SU-DHL-6 (cell line): ENCODE measurements at regions not wholly inside any gene's neighbourhood (a gene's known extent, or its start where the extent isn't known, plus 50 kb on each side); places are given as distances from the start of the nearest gene placed in this dataset.
"Not testable (repeated sequence)": the region's sequence is repeated elsewhere in the genome, so short reads cannot be mapped to it uniquely, and the experiment has no call there.

Experiments
- H2AFZ ChIP-seq: fragments of 200-600 bp; sonication (generic); 2 replicates; pipeline ENCODE4 v1.6.1; 2014; ENCODE audit warnings: low read depth, mild to moderate bottlenecking, moderate library complexity, mixed read lengths, antibody characterized with exemption, low read length; ENCODE audit not compliant: severe bottlenecking
- H3F3A ChIP-seq: fragments of 200-600 bp; shearing (Covaris generic); 2 replicates; pipeline ENCODE4 v1.6.0; 2016; ENCODE audit warnings: antibody characterized with exemption, mild to moderate bottlenecking; ENCODE audit not compliant: insufficient read depth
- H3K27ac ChIP-seq: fragments of 200-600 bp; sonication (generic); 2 replicates; pipeline ENCODE4 v1.5.1; 2016; ENCODE audit warnings: low read depth, mild to moderate bottlenecking, low read length, moderate library complexity, mixed read lengths
- H3K27me3 ChIP-seq: fragments of 200-600 bp; sonication (generic), shearing (Covaris generic); 2 replicates; pipeline ENCODE4 v1.6.0; 2014; ENCODE audit warnings: mild to moderate bottlenecking, low read length
- H3K36me3 ChIP-seq: fragments of 200-600 bp; sonication (generic); 2 replicates; pipeline ENCODE4 v1.6.1; 2014; ENCODE audit warnings: mild to moderate bottlenecking, low read length, mixed read lengths
- H3K4me2 ChIP-seq: fragments of 300-600, 200-600 bp; shearing (Covaris generic), sonication (generic); 2 replicates; pipeline ENCODE4 v1.6.0; 2014; ENCODE audit warnings: low read length, low read depth, mild to moderate bottlenecking; ENCODE audit not compliant: poor library complexity, severe bottlenecking
- H3K4me3 ChIP-seq: fragments of 200-600 bp; sonication (generic); 2 replicates; pipeline ENCODE4 v1.5.1; 2014; ENCODE audit warnings: antibody characterized with exemption, low read length, mild to moderate bottlenecking, mixed read lengths; ENCODE audit not compliant: insufficient read depth, poor library complexity, severe bottlenecking
- H3K79me2 ChIP-seq: fragments of 200-600 bp; sonication (generic); 2 replicates; pipeline ENCODE4 v1.6.1; 2014; ENCODE audit warnings: mild to moderate bottlenecking, low read length, moderate library complexity; ENCODE audit not compliant: insufficient read depth
- H3K9ac ChIP-seq: fragments of 200-600 bp; sonication (generic); 2 replicates; pipeline ENCODE4 v1.7.0; 2014; ENCODE audit warnings: mild to moderate bottlenecking, low read length
- H3K9me2 ChIP-seq: fragments of 200-600 bp; sonication (generic); replicated peaks from 2 replicates; pipeline ENCODE4 v1.6.1; 2014; ENCODE audit warnings: low read length; ENCODE audit not compliant: insufficient read depth
- H3K9me3 ChIP-seq: fragments of 200-600 bp; sonication (generic); 2 replicates; pipeline ENCODE4 v1.6.1; 2014; ENCODE audit warnings: low read length, mixed read lengths; ENCODE audit not compliant: insufficient read depth
- H4K20me1 ChIP-seq: fragments of 200-600 bp; sonication (generic); 2 replicates; pipeline ENCODE4 v1.6.1; 2014; ENCODE audit warnings: low read depth, mild to moderate bottlenecking, antibody characterized with exemption, low read length, moderate library complexity, mixed read lengths
- CTCF ChIP-seq: fragments of 200-600 bp; sonication (generic); IDR thresholded peaks from one replicate; pipeline ENCODE4 v1.5.1; 2017; ENCODE audit warnings: antibody characterized with exemption, mild to moderate bottlenecking, low read length, moderate library complexity; ENCODE audit not compliant: insufficient read depth, poor library complexity, severe bottlenecking
- EZH2phosphoT487 ChIP-seq: fragments of 200-600 bp; sonication (generic), shearing (Covaris generic); conservative IDR thresholded peaks from 2 replicates; pipeline ENCODE4 v1.6.1; 2018; ENCODE audit warnings: mild to moderate bottlenecking, antibody characterized with exemption, low read length, moderate library complexity, mixed read lengths

GRCh38 chr1:228891272-228892034, 156.2 kb downstream of the RHOU start:
- H3K9me3 ChIP-seq: no peaks in the 10 kb centered on the region
- H3K9me2 ChIP-seq: no peaks in the 10 kb centered on the region
- TF ChIP-seq CTCF (no peak), EZH2phosphoT487 (no peak)

GRCh38 chr1:228892200-228892599, 156.9 kb downstream of the RHOU start:
- not testable (repeated sequence) for H3K4me3 ChIP-seq, H2AFZ ChIP-seq, H3K27ac ChIP-seq, H3K9ac ChIP-seq, H3K9me3 ChIP-seq, H3F3A ChIP-seq, H3K27me3 ChIP-seq, H3K79me2 ChIP-seq, H3K36me3 ChIP-seq, H3K4me2 ChIP-seq, H3K9me2 ChIP-seq, H4K20me1 ChIP-seq

More at GRCh38 chr1:228891272-228892034, 156.2 kb downstream of the RHOU start:
- Histone ChIP-seq H2AFZ (no peak overlapping the region), H3K4me2 (no peak overlapping the region), H4K20me1 (no peaks in the 10 kb centered on the region), H3K4me3 (no peak overlapping the region), H3K27me3 (no peaks in the 10 kb centered on the region), H3K36me3 (no peaks in the 10 kb centered on the region), H3K9ac (no peak overlapping the region), H3K79me2 (no peaks in the 10 kb centered on the region), H3K27ac (no peak overlapping the region), H3F3A (no peaks in the 10 kb centered on the region)

DNA sequence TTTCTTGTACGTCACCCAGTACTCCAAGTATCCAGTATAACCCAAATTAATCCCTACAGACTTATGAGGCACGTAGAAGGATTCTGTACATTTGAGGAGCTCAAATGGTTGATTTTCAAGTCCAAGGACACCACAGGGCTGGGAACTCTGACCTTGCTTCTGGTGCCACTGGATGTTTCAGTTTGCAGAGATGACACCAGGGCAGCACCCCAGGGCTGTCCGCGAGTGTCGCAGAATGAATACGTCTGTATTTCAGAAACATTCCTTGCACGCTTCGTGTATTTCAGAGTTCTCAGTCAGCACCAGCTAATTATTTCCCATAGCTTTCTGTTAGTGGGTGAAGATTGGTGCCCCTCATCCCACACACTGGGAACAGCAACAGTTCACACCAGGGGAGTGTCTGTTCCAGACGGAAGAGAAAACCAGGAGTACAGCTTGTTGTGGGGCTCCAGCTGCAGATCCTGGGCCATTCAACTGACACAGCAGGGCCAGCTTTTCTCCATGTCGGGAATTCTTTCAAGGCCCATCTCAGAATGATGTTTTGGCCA, 159.2 kb downstream of the RHOU start:
- Histone ChIP-seq H3K79me2 (no peaks in the 10 kb centered on the region), H3K9me2 (no peaks in the 10 kb centered on the region), H3K9ac (no peak overlapping the region), H3K4me2 (no peak overlapping the region), H4K20me1 (no peaks in the 10 kb centered on the region), H3F3A (no peaks in the 10 kb centered on the region), H3K4me3 (no peak overlapping the region), H3K27me3 (no peaks in the 10 kb centered on the region), H2AFZ (no peak overlapping the region), H3K36me3 (no peaks in the 10 kb centered on the region), H3K9me3 (no peaks in the 10 kb centered on the region), H3K27ac (no peak overlapping the region)
- no peak for TF ChIP-seq EZH2phosphoT487
- TF ChIP-seq CTCF: no peak

GRCh38 chr1:228897901-228898300, 162.6 kb downstream of the RHOU start:
- H3K4me2 ChIP-seq: no peak overlapping the region
- no peaks in the 10 kb centered on the region for H4K20me1 ChIP-seq
- no peaks in the 10 kb centered on the region for H3K9me3 ChIP-seq
- H3K9ac ChIP-seq: no peak overlapping the region
- no peak overlapping the region for H2AFZ ChIP-seq
- no peaks in the 10 kb centered on the region for H3K27me3 ChIP-seq
- no peaks in the 10 kb centered on the region for H3K9me2 ChIP-seq
- no peak overlapping the region for H3K27ac ChIP-seq
- no peaks in the 10 kb centered on the region for H3K79me2 ChIP-seq
- no peak overlapping the region for H3K4me3 ChIP-seq
- no peaks in the 10 kb centered on the region for H3F3A ChIP-seq
- TF ChIP-seq CTCF (no peak), EZH2phosphoT487 (no peak)
- H3K36me3 ChIP-seq: no peaks in the 10 kb centered on the region
